B cell (primary cell): ENCODE measurements at regions not wholly inside any gene's neighbourhood (a gene's known extent, or its start where the extent isn't known, plus 50 kb on each side); places are given as distances from the start of the nearest gene placed in this dataset.

Experiments used
- ATAC-seq: fragments of 200-7000 bp; cut with Tn5 transposase; one replicate; pipeline ENCODE4 v1.10.0; 2021; ENCODE audit warnings: low read depth, mild to moderate bottlenecking, moderate number of reproducible peaks, moderate library complexity
- CTCF ChIA-PET: fragments of 350-600 bp; sonication (Branson Sonifier 250); formaldehyde crosslinking; loops from one replicate; lab custom pipeline; 2021; ENCODE audit warnings: antibody characterized with exemption, inconsistent platforms; lab: Charles Lee
- POLR2A ChIA-PET: fragments of 350-600 bp; sonication (Branson Sonifier 250); formaldehyde crosslinking; loops from one replicate; lab custom pipeline; 2021; ENCODE audit warnings: antibody characterized with exemption; lab: Charles Lee
- DNase-seq: peaks from one replicate; pipeline ENCODE4 v3.0.0; 2013
- H2AFZ ChIP-seq: 2 replicates; pipeline ENCODE4 v1.6.1; 2012; ENCODE audit warnings: mild to moderate bottlenecking, low read depth, low read length; ENCODE audit not compliant: insufficient read depth, poor library complexity, severe bottlenecking
- H3K27ac ChIP-seq, 2 donors: 1 replicate in 1 of 2; 2 replicates in 1 of 2; pipeline ENCODE4 v1.5.1; 2012 to 2013; ENCODE audit warnings: low read length in 2 of 2, mild to moderate bottlenecking in 2 of 2, moderate library complexity in 1 of 2
- H3K27me3 ChIP-seq, 4 experiments: fragments of 200-600 bp in 1 of 4; sonication (generic) in 1 of 4; replicated peaks in 1 of 4; 1 replicate in 2 of 4; 2 replicates in 2 of 4; pipeline versions ENCODE4 v1.6.1 to v1.7.0; 2013 to 2016; ENCODE audit warnings: low read length in 3 of 4, mild to moderate bottlenecking in 2 of 4, mixed read lengths in 1 of 4, moderate library complexity in 1 of 4; ENCODE audit not compliant: insufficient read depth in 4 of 4, control insufficient read depth in 3 of 4; ENCODE audit errors: control extremely low read depth in 1 of 4
- H3K36me3 ChIP-seq, 2 experiments: replicated peaks in 1 of 2; 1 replicate in 1 of 2; 2 replicates in 1 of 2; pipeline versions ENCODE4 v1.6.1 to v1.7.1; 2013; ENCODE audit warnings: low read length in 1 of 2; ENCODE audit not compliant: insufficient read depth in 2 of 2, control insufficient read depth in 1 of 2; ENCODE audit errors: control extremely low read depth in 1 of 2, extremely low read depth in 1 of 2
- H3K4me1 ChIP-seq, 2 donors: fragments of 200-600 bp in 1 of 2; sonication (generic) in 1 of 2; 1 replicate in 1 of 2; 2 replicates in 1 of 2; pipeline versions ENCODE4 v1.5.1 to v1.6.1; 2013 to 2017; ENCODE audit warnings: low read length in 2 of 2; ENCODE audit not compliant: control insufficient read depth in 2 of 2, insufficient read depth in 2 of 2
- H3K4me2 ChIP-seq: replicated peaks from 2 replicates; pipeline ENCODE3; 2012; ENCODE audit warnings: mild to moderate bottlenecking, low read depth, low read length; ENCODE audit not compliant: poor library complexity, severe bottlenecking
- H3K4me3 ChIP-seq, 5 experiments: fragments of 200-600 bp in 1 of 5; sonication (generic) in 1 of 5; 1 replicate in 3 of 5; 2 replicates in 2 of 5; pipeline versions ENCODE4 v1.5.1 to v1.7.0; 2011 to 2016; ENCODE audit warnings: low read length in 4 of 5, mild to moderate bottlenecking in 4 of 5, low read depth in 2 of 5, control low read depth in 1 of 5, moderate library complexity in 1 of 5; ENCODE audit not compliant: insufficient read depth in 1 of 5; ENCODE audit errors: control extremely low read depth in 1 of 5, extremely low read depth in 1 of 5
- H3K79me2 ChIP-seq: fragments of 200-600 bp; sonication (generic); one replicate; pipeline ENCODE4 v1.6.0; 2016; ENCODE audit warnings: low read length; ENCODE audit not compliant: control insufficient read depth, insufficient read depth
- H3K9ac ChIP-seq: fragments of 200-600 bp; sonication (generic); 2 replicates; pipeline ENCODE4 v1.6.1; 2017; ENCODE audit warnings: mild to moderate bottlenecking, low read length, moderate library complexity
- H3K9me3 ChIP-seq, 3 donors: one replicate each; pipeline versions ENCODE4 v1.6.1 to v1.7.1; 2013; ENCODE audit warnings: low read length in 2 of 3; ENCODE audit not compliant: control insufficient read depth in 2 of 3, insufficient read depth in 1 of 3; ENCODE audit errors: control extremely low read depth in 1 of 3
- H4K20me1 ChIP-seq: 2 replicates; pipeline ENCODE4 v1.6.0; 2012; ENCODE audit warnings: mild to moderate bottlenecking, low read length; ENCODE audit not compliant: insufficient read depth, control insufficient read depth, poor library complexity, severe bottlenecking
- H3K27ac Mint-ChIP-seq: one replicate; pipeline ENCODE4 v1.8.0; 2021; ENCODE audit warnings: mixed read lengths
- H3K27me3 Mint-ChIP-seq: one replicate; pipeline ENCODE4 v1.8.0; 2021; ENCODE audit warnings: mixed read lengths
- H3K4me1 Mint-ChIP-seq: one replicate; pipeline ENCODE4 v1.8.0; 2021; ENCODE audit warnings: mixed read lengths
- H3K4me3 Mint-ChIP-seq: one replicate; pipeline ENCODE4 v1.8.0; 2021; ENCODE audit warnings: mixed read lengths
- H3K9me3 Mint-ChIP-seq: one replicate; pipeline ENCODE4 v1.8.0; 2022; ENCODE audit warnings: mixed read lengths; ENCODE audit not compliant: insufficient read depth
- CTCF ChIP-seq: fragments of 200-600 bp; IDR thresholded peaks from one replicate; pipeline ENCODE4 v1.8.0; 2022; ENCODE audit warnings: antibody characterized with exemption, mild to moderate bottlenecking
- EZH2 ChIP-seq: IDR thresholded peaks from 2 replicates; pipeline ENCODE4 v1.6.1; 2012; ENCODE audit warnings: borderline replicate concordance, low read depth, mild to moderate bottlenecking, moderate library complexity, low read length; ENCODE audit not compliant: insufficient read depth, poor library complexity, severe bottlenecking
- WGBS: methylation state at CpG from one replicate; pipeline ENCODE4 v1.1.5; 2013; ENCODE audit warnings: missing lambda C conversion rate; ENCODE audit not compliant: insufficient coverage; 5-methylcytosine and 5-hydroxymethylcytosine counted together
- intact Hi-C: fragments of 100-400 bp; cut with micrococcal nuclease; formaldehyde crosslinking; loops from one replicate; pipeline ENCODE4 v1.10.0; 2022

- ATAC-seq (no peak), DNase-seq (no peak)
- Histone ChIP-seq H3K27ac (no peak overlapping the region), H3K27me3 (peaks cover 0 to 3% (median 0%) of the 10 kb centered on the region in 4 experiments), H2AFZ (no peak overlapping the region), H3K9me3 (peaks cover 0 to 3% (median 0%) of the 10 kb centered on the region in 3 donors), H3K9ac (no peak overlapping the region), H3K4me2 (no peak overlapping the region), H3K79me2 (no peaks in the 10 kb centered on the region), H3K36me3 (no peaks in the 10 kb centered on the region), H3K4me3 (no peak overlapping the region), H3K4me1 (no peaks in the 10 kb centered on the region), H4K20me1 (no peaks in the 10 kb centered on the region)
- TF ChIP-seq CTCF, result no peak
- TF ChIP-seq EZH2, result no peak
- H3K9me3 Mint-ChIP-seq, result no peaks in the 10 kb centered on the region
- ChIA-PET CTCF (no interaction called here), POLR2A (no interaction called here)
- intact Hi-C loops, result no loop called here
- H3K4me3 Mint-ChIP-seq, result no peak overlapping the region
- WGBS, result 66% methylated on average over 2 of the region's 2 CpGs
- H3K4me1 Mint-ChIP-seq, result no peaks in the 10 kb centered on the region
- peaks cover 17% of the 10 kb centered on the region for H3K27me3 Mint-ChIP-seq
- no peak overlapping the region for H3K27ac Mint-ChIP-seq
Observed at GRCh38 chr7:45347804-45348203, 190.2 kb downstream of the RAMP3 start.

DNA sequence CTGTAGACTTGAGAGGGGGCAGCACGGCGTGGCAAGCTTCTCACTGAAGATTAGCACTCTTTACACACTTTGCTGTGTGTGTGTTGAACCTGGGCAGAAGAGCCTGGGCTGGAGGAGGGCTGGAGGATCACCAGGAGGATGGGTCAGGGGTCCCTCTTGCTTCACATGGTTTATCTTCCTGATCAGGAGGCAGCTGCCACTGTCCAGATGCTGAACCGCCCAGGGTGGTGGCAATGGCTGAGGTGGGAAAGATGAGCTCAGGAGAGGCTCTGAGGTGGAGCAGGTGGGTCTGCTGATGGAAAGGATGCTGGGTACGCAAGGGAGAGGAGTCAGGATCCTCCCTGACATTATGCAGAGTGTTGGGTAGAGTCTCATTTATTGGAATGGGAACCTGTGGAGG lies 191.5 kb downstream of the RAMP3 start:
- H3K4me1 ChIP-seq, result no peaks in the 10 kb centered on the region
- intact Hi-C loops, result no loop called here
- H3K27me3 Mint-ChIP-seq, result peaks cover 20% of the 10 kb centered on the region
- DNase-seq, result no peak
- no peaks in the 10 kb centered on the region for H3K36me3 ChIP-seq
- 89% methylated on average over 4 of the region's 4 CpGs for WGBS
- no peak overlapping the region for H2AFZ ChIP-seq
- no peak overlapping the region for H3K9ac ChIP-seq
- no peak overlapping the region for H3K4me2 ChIP-seq
- no peak for ATAC-seq
- no peak overlapping the region for H3K27ac Mint-ChIP-seq
- no peak for TF ChIP-seq CTCF
- no peak for TF ChIP-seq EZH2
- no peaks in the 10 kb centered on the region for H3K9me3 Mint-ChIP-seq
- no peaks in the 10 kb centered on the region for H3K79me2 ChIP-seq
- no peak overlapping the region for H3K4me3 ChIP-seq
- no peak overlapping the region for H3K27ac ChIP-seq
- H4K20me1 ChIP-seq, result no peaks in the 10 kb centered on the region
- CTCF ChIA-PET, result no interaction called here
- POLR2A ChIA-PET, result no interaction called here
- H3K27me3 ChIP-seq, result peaks cover 0 to 8% (median 0%) of the 10 kb centered on the region in 4 experiments
- H3K4me1 Mint-ChIP-seq, result no peaks in the 10 kb centered on the region
- peaks cover 0 to 3% (median 0%) of the 10 kb centered on the region in 3 donors for H3K9me3 ChIP-seq
- no peak overlapping the region for H3K4me3 Mint-ChIP-seq
